ENCODE measurements at regions not wholly inside any gene's neighbourhood (a gene's known extent, or its start where the extent isn't known, plus 50 kb on each side); places are given as distances from the start of the nearest gene placed in this dataset.
"Not testable (repeated sequence)": the region's sequence is repeated elsewhere in the genome, so short reads cannot be mapped to it uniquely, and the experiment has no call there.

DNA sequence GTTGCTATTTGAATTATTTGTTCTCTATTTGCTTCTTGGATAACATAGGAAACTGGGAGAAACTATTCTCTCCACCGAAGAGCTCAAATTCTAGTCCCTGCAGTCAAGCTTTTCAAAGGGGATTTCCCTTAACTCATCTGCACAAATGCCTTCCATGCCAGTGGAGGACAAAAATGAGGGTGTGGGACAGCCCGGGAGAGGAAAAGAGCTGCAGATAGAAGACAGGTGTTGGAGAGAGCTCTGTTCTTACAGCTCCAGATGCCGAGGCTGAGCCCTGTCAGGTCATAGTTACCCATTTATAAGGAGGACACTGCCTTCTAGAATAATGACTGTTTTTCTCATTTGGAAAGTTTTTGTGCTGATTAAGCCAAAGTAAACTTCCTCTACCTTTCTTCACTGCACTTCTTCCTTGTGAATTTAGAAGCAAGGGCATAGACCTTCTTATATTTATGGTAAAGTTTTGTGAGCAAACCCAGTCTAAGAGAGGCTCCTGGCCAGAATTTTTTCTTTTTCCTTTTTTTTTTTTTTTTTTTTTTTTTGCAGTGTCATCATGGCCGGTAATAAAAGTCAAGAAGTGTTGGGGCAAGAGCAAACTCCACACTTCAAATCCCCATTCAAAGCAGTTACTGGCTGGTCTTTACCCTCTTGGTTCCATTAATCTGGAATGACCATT, 177.2 kb downstream of the ABCC12 start:
- Mint-ChIP-seq H3K27ac (ENCODE audit: unreplicated experiment) (no peak overlapping the region), H3K36me3 (ENCODE audit: unreplicated experiment) (no peaks in the 10 kb centered on the region), H3K4me3 (ENCODE audit: unreplicated experiment) (no peak overlapping the region), H3K9me3 (ENCODE audit: unreplicated experiment) (no peaks in the 10 kb centered on the region), H3K27me3 (ENCODE audit: unreplicated experiment) (peaks cover 5% of the 10 kb centered on the region), H3K4me1 (ENCODE audit: unreplicated experiment) (no peaks in the 10 kb centered on the region)
- TF ChIP-seq, protein P1, sequence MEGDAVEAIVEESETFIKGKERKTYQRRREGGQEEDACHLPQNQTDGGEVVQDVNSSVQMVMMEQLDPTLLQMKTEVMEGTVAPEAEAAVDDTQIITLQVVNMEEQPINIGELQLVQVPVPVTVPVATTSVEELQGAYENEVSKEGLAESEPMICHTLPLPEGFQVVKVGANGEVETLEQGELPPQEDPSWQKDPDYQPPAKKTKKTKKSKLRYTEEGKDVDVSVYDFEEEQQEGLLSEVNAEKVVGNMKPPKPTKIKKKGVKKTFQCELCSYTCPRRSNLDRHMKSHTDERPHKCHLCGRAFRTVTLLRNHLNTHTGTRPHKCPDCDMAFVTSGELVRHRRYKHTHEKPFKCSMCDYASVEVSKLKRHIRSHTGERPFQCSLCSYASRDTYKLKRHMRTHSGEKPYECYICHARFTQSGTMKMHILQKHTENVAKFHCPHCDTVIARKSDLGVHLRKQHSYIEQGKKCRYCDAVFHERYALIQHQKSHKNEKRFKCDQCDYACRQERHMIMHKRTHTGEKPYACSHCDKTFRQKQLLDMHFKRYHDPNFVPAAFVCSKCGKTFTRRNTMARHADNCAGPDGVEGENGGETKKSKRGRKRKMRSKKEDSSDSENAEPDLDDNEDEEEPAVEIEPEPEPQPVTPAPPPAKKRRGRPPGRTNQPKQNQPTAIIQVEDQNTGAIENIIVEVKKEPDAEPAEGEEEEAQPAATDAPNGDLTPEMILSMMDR (IDR thresholded peaks at IDR 0.05), result no peak
- no peak for DNase-seq (ENCODE audit: extremely low spot score, unreplicated experiment)

DNA sequence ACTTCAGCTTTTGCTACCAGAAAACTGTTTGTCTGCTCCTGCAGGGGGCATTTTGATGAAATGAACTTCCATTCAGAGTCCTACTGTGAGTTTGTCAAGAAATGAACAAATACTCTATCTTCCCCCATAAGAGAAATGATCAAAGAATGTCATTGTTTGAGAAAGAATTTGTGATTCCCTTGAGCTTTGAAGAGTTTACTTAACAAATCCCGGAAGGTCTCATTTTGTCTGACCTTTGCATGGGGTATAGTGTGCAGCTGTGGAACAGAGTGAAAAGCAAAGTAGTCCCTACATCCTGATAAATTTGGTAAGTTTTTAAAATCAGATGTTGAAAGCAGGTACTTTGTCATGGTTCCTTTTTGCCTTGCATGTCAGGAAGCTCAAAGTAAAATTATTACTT, 178.0 kb downstream of the ABCC12 start:
- TF ChIP-seq, protein P1 (IDR thresholded peaks at IDR 0.05), result no peak
- Mint-ChIP-seq H3K4me1 (ENCODE audit: unreplicated experiment) (no peaks in the 10 kb centered on the region), H3K4me3 (ENCODE audit: unreplicated experiment) (no peak overlapping the region)

DNA sequence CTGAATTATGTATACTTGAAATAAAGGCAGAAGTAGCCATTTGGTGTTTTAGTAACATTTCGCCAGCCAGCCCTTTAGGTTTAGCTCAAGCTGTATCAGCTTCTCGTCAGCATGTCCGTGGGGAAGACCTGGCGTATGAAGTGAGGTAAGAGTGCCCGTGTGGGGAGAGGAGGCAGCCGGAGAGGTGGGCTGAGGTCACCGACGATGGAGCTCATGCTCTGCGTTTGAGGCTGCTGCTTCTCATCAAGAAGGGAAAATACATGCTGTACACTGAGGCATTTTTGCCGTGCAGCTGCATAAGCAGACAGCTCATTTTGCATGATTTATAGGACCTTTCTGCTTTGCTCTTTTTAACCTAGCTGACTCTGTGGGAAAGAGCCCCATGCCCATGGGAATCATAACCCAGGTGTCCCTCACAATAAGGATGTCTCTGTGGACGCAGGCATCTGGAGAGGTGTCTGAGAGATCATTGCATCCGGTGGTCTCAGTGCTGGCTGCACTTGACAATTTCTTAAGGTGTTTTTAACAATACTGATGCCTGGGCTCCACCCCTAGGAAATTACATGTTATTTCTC, 179.1 kb downstream of the ABCC12 start:
- Mint-ChIP-seq H3K9me3 (ENCODE audit: unreplicated experiment) (no peaks in the 10 kb centered on the region), H3K4me1 (ENCODE audit: unreplicated experiment) (no peaks in the 10 kb centered on the region), H3K4me3 (ENCODE audit: unreplicated experiment) (no peak overlapping the region), H3K27ac (ENCODE audit: unreplicated experiment) (no peak overlapping the region), H3K27me3 (ENCODE audit: unreplicated experiment) (peaks cover 5% of the 10 kb centered on the region), H3K36me3 (ENCODE audit: unreplicated experiment) (no peaks in the 10 kb centered on the region)
- TF ChIP-seq, protein P1 (IDR thresholded peaks at IDR 0.05), result no peak
- DNase-seq (ENCODE audit: extremely low spot score, unreplicated experiment), result no peak

More for the DNA sequence above, 178.0 kb downstream of the ABCC12 start:
- no peak for DNase-seq (ENCODE audit: extremely low spot score, unreplicated experiment)
- Mint-ChIP-seq H3K36me3 (ENCODE audit: unreplicated experiment) (no peaks in the 10 kb centered on the region), H3K9me3 (ENCODE audit: unreplicated experiment) (no peaks in the 10 kb centered on the region), H3K27ac (ENCODE audit: unreplicated experiment) (no peak overlapping the region), H3K27me3 (ENCODE audit: unreplicated experiment) (peaks cover 5% of the 10 kb centered on the region)

DNA sequence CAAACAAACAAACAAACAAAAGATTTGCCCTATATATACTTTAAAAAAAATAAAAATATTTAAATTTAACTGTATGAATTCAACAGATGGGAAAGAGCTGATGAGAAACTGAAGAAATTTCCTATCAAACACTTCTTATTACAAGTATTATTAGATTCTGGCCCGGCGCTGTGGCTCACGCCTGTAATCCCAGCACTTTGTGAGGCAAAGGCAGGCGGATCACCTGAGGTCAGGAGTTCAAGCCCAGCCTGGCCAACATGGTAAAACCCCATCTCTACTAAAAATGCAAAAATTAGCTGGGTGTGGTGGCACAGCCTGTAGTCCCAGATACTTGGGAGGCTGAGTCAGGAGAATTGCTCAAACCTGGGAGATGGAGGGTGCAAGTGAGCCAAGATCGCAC, 180.8 kb downstream of the ABCC12 start:
- not testable (repeated sequence) for H3K4me1 Mint-ChIP-seq (ENCODE audit: unreplicated experiment); H3K9me3 Mint-ChIP-seq (ENCODE audit: unreplicated experiment); H3K27me3 Mint-ChIP-seq (ENCODE audit: unreplicated experiment); H3K27ac Mint-ChIP-seq (ENCODE audit: unreplicated experiment); H3K4me3 Mint-ChIP-seq (ENCODE audit: unreplicated experiment); H3K36me3 Mint-ChIP-seq (ENCODE audit: unreplicated experiment)
- DNase-seq (ENCODE audit: extremely low spot score, unreplicated experiment), result peak; percentile 77

DNA sequence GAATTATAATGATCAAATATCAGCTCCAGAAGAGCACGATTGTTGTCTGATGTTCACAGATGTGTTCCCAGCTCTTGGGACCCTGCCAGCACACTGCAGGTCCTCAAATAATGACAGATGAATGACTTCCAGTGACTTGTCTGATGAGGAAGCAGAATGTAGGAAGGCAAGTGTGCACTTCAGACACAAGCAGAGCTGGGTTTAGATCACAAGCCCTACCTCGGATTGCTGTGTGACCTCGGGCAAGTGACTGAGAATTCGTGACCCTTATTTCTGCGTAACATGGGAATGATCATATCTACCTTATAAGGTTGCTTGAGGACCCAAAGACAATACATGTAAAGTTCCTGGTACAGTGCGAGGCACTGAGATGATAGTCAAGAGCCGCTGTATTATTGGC, 182.2 kb downstream of the ABCC12 start:
- Mint-ChIP-seq H3K36me3 (ENCODE audit: unreplicated experiment) (no peaks in the 10 kb centered on the region), H3K27ac (ENCODE audit: unreplicated experiment) (no peak overlapping the region), H3K4me1 (ENCODE audit: unreplicated experiment) (no peaks in the 10 kb centered on the region), H3K4me3 (ENCODE audit: unreplicated experiment) (no peak overlapping the region), H3K9me3 (ENCODE audit: unreplicated experiment) (no peaks in the 10 kb centered on the region), H3K27me3 (ENCODE audit: unreplicated experiment) (no peaks in the 10 kb centered on the region)
- TF ChIP-seq, protein P1 (IDR thresholded peaks at IDR 0.05), result no peak
- peak; percentile 64 for DNase-seq (ENCODE audit: extremely low spot score, unreplicated experiment)
